ENCODE measurements at regions not wholly inside any gene's neighbourhood (a gene's known extent, or its start where the extent isn't known, plus 50 kb on each side); places are given as distances from the start of the nearest gene placed in this dataset.

DNA sequence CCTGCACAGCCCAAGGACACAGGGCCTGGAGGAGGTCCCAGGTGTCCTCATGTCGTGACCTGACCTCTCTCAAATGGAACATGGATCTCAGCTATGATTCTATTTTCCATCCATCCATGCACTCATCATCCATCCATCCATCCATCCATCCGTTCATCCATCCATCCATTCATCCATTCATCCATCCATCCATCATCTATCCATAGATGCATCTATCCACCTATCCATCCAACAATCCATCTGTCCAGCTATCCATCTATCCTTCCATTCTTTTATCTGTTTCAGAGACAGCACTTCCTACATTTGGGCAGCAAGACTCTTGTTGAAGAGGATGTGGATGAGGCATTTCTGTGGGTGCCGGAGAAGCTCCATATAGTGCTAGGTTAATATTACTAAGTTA lies 86.7 kb downstream of the SCGB2B2 start:
- ATAC-seq = no peak
- intact Hi-C loops (cut with DNase I, micrococcal nuclease) = no loop called here

DNA sequence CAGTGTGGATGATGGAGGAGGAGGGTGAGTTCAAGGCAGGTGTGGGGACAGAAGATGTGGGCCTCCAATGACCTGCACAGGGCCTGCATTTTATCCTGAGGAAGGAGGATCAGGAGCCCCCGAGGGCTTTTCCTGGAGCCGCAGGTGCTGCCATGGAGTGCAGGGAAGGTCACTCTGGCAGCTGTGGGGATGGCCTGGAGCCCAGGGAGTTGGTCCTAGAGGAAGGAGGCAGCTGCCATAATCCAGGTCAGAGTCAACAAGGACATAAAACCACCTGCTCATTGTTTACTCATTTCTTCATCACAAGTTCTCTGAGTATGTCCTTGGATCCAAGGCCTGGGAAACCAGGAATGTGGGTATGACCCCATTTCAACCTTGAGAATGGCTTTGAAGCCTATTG lies 87.2 kb downstream of the SCGB2B2 start:
- no peaks in the 10 kb centered on the region for H3K4me1 ChIP-seq (ENCODE audit: low read depth)

More for the DNA sequence above, 86.7 kb downstream of the SCGB2B2 start:
- TF ChIP-seq, protein P1, sequence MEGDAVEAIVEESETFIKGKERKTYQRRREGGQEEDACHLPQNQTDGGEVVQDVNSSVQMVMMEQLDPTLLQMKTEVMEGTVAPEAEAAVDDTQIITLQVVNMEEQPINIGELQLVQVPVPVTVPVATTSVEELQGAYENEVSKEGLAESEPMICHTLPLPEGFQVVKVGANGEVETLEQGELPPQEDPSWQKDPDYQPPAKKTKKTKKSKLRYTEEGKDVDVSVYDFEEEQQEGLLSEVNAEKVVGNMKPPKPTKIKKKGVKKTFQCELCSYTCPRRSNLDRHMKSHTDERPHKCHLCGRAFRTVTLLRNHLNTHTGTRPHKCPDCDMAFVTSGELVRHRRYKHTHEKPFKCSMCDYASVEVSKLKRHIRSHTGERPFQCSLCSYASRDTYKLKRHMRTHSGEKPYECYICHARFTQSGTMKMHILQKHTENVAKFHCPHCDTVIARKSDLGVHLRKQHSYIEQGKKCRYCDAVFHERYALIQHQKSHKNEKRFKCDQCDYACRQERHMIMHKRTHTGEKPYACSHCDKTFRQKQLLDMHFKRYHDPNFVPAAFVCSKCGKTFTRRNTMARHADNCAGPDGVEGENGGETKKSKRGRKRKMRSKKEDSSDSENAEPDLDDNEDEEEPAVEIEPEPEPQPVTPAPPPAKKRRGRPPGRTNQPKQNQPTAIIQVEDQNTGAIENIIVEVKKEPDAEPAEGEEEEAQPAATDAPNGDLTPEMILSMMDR (IDR thresholded peaks at IDR 0.05) = no peak
- Histone ChIP-seq H3K9me3 (no peaks in the 10 kb centered on the region), H3K4me1 (ENCODE audit: low read depth) (no peaks in the 10 kb centered on the region), H3K36me3 (ENCODE audit: low read depth) (no peaks in the 10 kb centered on the region), H3K4me3 (no peak overlapping the region)
- no peak for DNase-seq

DNA sequence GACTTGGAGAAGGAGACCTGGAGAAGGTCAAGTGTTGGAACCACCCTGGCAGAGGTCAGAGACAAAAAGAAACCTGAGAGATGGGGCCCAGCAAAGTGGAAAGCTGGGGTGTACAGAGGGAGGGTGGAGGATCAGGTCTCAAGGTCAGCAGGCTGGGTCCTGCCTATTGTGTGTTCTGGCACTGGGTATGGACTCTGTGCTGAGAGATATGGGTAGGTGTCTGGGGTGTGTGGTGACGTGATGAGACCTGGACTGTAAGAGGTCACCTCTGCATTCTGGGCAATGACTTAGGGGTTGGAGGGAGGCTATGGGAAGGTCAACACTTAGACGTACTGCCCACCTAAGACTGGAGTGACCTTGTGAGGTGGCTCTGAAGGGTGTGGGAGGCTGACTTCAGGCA lies 88.1 kb downstream of the SCGB2B2 start:
- no peak overlapping the region for H3K4me3 ChIP-seq
- H3K36me3 ChIP-seq (ENCODE audit: low read depth) = no peaks in the 10 kb centered on the region
- intact Hi-C loops (cut with DNase I, micrococcal nuclease) = no loop called here
- TF ChIP-seq, protein P1 (IDR thresholded peaks at IDR 0.05) = no peak
- no peak for ATAC-seq
- DNase-seq = no peak
- H3K4me1 ChIP-seq (ENCODE audit: low read depth) = no peaks in the 10 kb centered on the region
- H3K9me3 ChIP-seq = no peaks in the 10 kb centered on the region

More for the DNA sequence above, 87.2 kb downstream of the SCGB2B2 start:
- TF ChIP-seq, protein P1 (IDR thresholded peaks at IDR 0.05) = no peak
- DNase-seq (peak in 2 of 3 donors; percentile 13 to 25), ATAC-seq (peak; percentile 15)
- H3K4me3 ChIP-seq = no peak overlapping the region
- H3K36me3 ChIP-seq (ENCODE audit: low read depth) = no peaks in the 10 kb centered on the region
- intact Hi-C loops (cut with DNase I, micrococcal nuclease) = no loop called here
- no peaks in the 10 kb centered on the region for H3K9me3 ChIP-seq

DNA sequence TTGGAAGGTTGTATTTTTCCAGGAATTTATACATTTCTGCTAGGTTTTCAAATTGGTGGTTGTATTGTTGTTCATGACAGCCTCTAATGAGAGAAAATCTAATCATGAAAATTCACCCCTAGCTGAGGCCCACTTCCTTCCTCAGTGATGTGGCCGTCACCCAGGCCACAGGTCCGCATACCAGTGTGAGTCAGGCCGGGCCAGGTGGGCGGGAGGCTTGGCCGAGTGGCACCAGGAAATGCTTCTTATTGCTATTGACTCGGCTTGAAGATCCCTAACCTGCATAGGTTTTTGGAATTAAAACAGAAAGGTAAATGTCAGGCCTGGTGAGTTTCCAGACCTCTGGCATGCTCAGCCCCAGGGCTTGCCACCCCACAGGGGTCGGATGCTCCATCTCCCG lies 88.7 kb downstream of the SCGB2B2 start:
- no peak overlapping the region for H3K4me3 ChIP-seq
- intact Hi-C loops (cut with DNase I, micrococcal nuclease) = no loop called here
- ATAC-seq (no peak), DNase-seq (no peak)
- H3K36me3 ChIP-seq (ENCODE audit: low read depth) = no peaks in the 10 kb centered on the region
- H3K9me3 ChIP-seq = no peaks in the 10 kb centered on the region
- no peaks in the 10 kb centered on the region for H3K4me1 ChIP-seq (ENCODE audit: low read depth)
- TF ChIP-seq, protein P1 (IDR thresholded peaks at IDR 0.05) = no peak

DNA sequence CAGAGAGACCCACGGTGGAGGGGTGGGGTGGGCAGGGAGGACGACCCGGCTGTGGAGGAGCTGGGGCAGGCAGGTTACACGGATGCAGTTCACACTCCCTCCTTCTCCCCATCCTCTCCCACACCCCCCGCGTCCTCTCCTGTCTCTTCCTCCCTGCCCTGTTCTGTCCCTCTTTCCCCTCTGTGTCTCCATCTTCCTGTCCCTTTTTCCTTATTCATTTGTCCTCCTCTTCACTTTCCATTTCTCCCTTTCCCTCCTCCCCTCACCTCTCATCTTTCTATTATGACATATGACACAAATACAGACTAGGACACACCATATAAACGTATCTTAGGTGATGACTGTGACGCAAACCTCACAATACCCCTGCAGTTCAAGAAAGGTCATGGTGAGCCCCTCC lies 96.6 kb downstream of the SCGB2B2 start:
- Histone ChIP-seq H3K36me3 (ENCODE audit: low read depth) (no peaks in the 10 kb centered on the region), H3K9me3 (no peaks in the 10 kb centered on the region), H3K4me1 (ENCODE audit: low read depth) (no peaks in the 10 kb centered on the region), H3K4me3 (no peak overlapping the region)
- intact Hi-C loops (cut with DNase I, micrococcal nuclease) = no loop called here
- TF ChIP-seq, protein P1 (IDR thresholded peaks at IDR 0.05) = no peak
- ATAC-seq = no peak
- no peak for DNase-seq

DNA sequence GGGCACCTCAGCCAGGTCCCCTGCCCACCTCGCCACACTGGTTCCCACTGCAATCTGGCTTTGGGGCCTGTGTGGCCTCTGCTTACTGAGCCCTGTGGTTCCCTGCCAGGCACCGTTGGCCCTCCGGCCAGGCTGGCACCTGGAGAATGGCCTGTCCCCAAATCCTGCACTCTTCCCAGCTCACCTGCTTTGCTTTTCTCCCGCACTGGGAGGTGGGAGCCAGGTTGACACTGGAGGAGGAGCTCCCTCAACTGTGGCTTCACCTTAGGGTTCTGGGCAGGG lies 97.0 kb downstream of the SCGB2B2 start:
- H3K9me3 ChIP-seq = no peaks in the 10 kb centered on the region
- no peak for ATAC-seq
- no peaks in the 10 kb centered on the region for H3K36me3 ChIP-seq (ENCODE audit: low read depth)
- DNase-seq = no peak
- H3K4me1 ChIP-seq (ENCODE audit: low read depth) = no peaks in the 10 kb centered on the region
- TF ChIP-seq, protein P1 (IDR thresholded peaks at IDR 0.05) = no peak
- no peak overlapping the region for H3K4me3 ChIP-seq
- intact Hi-C loops (cut with DNase I, micrococcal nuclease) = no loop called here
